GM19023 (cell line): ENCODE measurements at regions not wholly inside any gene's neighbourhood (a gene's known extent, or its start where the extent isn't known, plus 50 kb on each side); places are given as distances from the start of the nearest gene placed in this dataset.

ENCODE experiments used
- ATAC-seq: cut with Tn5 transposase; IDR thresholded peaks from one replicate; pipeline ENCODE4 v1.9.1; 2021; ENCODE audit warnings: mild to moderate bottlenecking, moderate library complexity; ENCODE audit not compliant: unreplicated experiment

DNA sequence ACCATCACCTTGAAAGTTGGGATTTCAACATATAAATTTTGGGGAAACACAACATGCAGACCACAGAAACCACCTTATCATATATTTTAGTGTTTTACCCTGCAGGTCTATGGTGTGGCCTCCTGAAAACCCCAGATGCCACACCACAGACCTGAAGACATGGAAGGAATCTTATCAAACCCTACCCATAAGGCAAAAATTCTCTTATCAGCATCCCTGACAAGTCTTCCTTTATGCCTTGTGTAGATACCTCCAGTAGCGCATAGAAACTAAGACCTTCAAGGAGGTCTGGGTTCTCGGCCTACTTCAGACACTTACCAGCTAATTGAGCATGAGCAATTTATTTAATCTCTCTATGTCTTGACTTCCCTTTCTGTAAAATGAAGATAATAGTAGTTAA lies 59.1 kb upstream of the SLC14A2 start:
- ATAC-seq: no peak

DNA sequence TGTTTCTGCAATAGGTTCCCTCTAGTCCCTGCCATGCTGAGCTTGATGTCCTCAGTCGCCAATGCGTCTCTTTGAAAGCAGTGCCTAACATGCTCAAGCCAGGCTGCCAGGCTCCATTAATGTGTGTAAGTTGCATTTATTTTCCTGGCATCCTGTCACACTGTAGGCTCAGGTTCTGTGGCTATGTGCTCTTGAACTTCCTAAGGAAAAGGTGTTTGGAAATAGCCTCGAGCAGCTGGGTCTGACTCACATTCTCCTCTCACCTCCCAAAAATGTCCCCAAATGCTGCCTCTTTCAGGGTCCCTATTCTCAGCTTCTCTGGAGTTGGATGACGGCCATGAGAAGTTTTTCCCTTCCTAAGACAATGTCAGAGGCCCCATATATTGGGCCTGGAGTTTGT lies 58.0 kb upstream of the SLC14A2 start:
- no peak for ATAC-seq

DNA sequence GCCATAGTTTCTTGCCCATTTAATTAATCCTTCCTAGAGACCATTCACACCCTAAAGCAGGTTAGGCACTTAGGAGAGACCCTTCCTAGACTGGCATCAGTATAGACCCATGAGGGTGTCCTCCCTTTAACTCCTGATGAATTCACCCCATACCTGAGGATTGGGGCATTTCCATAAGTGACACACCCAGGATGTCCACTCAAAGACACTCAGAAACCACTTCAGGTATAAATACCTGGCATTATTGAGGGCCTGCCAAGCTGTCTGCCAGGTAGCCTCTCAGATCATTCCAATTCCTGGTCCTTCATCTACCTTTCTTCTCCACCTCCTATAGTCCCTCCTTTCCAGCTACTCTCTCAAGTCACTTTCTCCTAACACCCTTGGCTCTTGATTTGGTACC lies 57.5 kb upstream of the SLC14A2 start:
- no peak for ATAC-seq

DNA sequence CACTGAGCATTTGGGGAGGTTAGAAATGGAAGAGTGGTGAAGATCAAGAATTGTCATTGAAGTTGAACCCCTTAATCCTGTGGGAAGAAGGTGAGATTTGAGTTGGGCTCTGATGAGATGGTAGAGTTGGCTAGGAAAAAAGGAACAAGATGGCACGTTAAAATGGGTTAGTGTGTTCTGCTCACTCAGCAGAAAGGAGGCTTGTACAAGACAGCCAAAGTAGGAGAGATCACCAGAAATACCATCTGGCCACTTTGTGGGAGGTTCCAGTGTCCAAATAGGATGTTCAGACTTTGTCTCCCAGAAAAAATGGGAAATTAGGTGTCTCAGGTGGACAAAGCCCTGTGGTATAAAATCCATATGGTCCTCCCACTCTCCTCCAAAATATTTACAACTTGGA lies 56.0 kb upstream of the SLC14A2 start:
- no peak for ATAC-seq

DNA sequence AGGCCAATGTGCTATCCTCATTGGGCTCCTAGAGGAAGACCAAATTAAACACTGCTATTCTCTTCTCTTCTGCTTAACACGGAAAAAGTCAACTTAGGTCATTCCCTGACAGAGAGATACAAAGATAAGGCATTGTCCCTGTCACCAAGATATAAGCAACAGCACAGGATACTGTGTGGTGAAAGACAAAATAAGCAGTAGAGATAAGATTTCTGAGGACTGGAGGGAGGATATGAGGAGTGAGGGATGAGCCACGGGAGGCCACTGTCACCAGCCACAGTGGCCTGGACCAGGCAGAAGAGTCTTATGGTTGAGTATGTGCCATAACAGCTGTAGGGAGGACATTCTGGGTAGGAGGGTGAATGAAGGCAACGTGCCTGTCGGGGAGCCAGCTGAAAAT lies 54.4 kb upstream of the SLC14A2 start:
- ATAC-seq: no peak

DNA sequence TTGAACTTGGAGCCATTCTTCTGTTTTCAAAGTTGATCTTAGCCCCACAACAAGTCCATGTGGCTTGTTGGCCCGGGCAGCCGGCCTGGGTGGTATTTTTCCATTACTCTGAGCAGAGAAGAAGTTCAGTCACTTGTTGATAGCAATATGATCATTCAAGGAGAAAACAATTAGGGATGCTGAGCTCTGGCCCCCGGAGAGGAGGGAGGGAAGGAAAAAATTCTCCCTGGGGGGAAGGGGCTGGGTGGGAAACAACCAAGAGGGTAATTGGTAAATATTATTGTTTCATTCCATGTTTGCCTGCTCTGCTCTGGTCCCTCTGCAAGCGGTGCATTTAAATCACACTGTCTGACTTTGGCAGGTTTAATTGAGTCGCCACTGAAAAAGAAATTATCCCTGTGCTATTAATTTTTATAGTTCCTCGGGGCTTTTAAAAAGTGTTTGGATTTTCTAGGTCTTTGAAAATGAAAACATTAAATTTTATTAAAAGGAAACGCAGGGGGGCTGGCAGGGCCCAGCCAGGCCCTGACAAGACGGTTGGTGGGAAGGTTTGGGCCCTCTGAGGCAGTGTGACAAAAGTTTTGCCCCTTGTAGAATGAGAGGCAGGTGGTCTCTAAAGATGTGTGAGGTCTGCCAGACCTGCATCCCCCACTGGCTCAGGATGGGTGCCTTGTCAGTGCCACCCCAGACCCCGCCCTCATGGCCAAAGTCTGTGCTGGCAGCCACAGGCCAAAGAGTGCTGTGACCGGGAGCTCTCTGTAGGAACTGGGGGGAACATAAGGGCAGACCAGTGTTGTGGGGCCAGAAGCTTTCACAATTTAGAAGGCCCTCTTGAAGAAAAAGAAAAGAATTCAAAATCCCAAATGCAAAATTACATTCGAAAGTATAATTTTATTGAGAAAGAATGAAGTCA lies 52.5 kb upstream of the SLC14A2 start:
- no peak for ATAC-seq

DNA sequence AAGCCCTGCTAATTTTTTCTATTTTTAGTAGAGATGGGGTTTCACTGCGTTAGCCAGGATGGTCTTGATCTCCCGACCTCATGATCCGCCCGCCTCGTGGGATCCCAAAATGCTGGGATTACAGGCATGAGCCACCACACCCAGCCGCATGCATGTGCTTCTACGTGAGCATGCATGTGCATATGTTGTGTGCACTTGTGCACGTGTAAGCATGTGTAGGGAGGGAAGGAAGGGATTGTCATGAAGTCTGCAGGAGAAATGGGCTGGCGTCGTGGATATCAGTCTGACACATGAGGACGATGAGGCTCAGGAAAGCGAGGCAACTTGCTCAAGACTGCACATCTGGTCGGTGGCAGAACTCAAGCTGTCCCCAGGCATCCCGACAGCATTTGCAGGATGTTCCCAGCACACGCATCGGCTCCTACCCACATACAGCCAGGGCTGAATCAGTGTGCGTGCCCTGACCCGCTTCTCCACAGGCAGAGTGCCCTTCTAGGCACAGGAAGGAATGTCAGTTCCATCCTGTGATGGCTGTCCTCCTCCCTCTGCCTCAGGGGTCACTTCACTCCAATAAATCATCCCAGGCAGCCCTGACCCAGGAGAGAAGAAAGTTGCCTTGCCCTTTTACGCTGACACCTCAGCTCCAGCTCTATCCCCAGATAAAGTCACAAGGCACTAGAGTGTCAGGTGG lies 49.9 kb upstream of the SLC14A2 start:
- no peak for ATAC-seq
